ENCODE measurements at regions not wholly inside any gene's neighbourhood (a gene's known extent, or its start where the extent isn't known, plus 50 kb on each side); places are given as distances from the start of the nearest gene placed in this dataset.

- no peaks in the 10 kb centered on the region for H3K36me3 Mint-ChIP-seq
- no peak for DNase-seq (ENCODE audit: low spot score in 2 of 2, unreplicated experiment in 2 of 2)
- peaks cover 38% of the 10 kb centered on the region for H3K4me1 Mint-ChIP-seq
- H3K27ac Mint-ChIP-seq = peak overlapping the region; percentile 9
- TF ChIP-seq CTCF (IDR thresholded peaks at IDR 0.05; ENCODE audit: unreplicated experiment) = no peak
- H3K9me3 Mint-ChIP-seq = no peaks in the 10 kb centered on the region
- no peak overlapping the region for H3K4me3 Mint-ChIP-seq
- H3K27me3 Mint-ChIP-seq (ENCODE audit: low read depth) = no peaks in the 10 kb centered on the region
Observed at GRCh38 chr17:13395862-13396261, 205.9 kb downstream of the HS3ST3A1 start.

GRCh38 chr17:13395346-13395745 is 206.4 kb downstream of the HS3ST3A1 start:
- H3K27me3 Mint-ChIP-seq (ENCODE audit: low read depth) = no peaks in the 10 kb centered on the region
- no peak for TF ChIP-seq CTCF (IDR thresholded peaks at IDR 0.05; ENCODE audit: unreplicated experiment)
- H3K9me3 Mint-ChIP-seq = no peaks in the 10 kb centered on the region
- peaks cover 38% of the 10 kb centered on the region for H3K4me1 Mint-ChIP-seq
- no peak for DNase-seq (ENCODE audit: low spot score in 2 of 2, unreplicated experiment in 2 of 2)
- no peak overlapping the region for H3K4me3 Mint-ChIP-seq
- peak overlapping the region; percentile 9 for H3K27ac Mint-ChIP-seq
- no peaks in the 10 kb centered on the region for H3K36me3 Mint-ChIP-seq

GRCh38 chr17:13393841-13394710 is 207.7 kb downstream of the HS3ST3A1 start:
- Mint-ChIP-seq H3K9me3 (no peaks in the 10 kb centered on the region), H3K27ac (no peak overlapping the region), H3K4me1 (peaks cover 35% of the 10 kb centered on the region), H3K27me3 (ENCODE audit: low read depth) (no peaks in the 10 kb centered on the region), H3K36me3 (no peaks in the 10 kb centered on the region), H3K4me3 (no peak overlapping the region)
- no peak for TF ChIP-seq CTCF (IDR thresholded peaks at IDR 0.05; ENCODE audit: unreplicated experiment)
- DNase-seq (ENCODE audit: low spot score in 2 of 2, unreplicated experiment in 2 of 2) = no peak

GRCh38 chr17:13387952-13388351 is 213.8 kb downstream of the HS3ST3A1 start:
- TF ChIP-seq CTCF (IDR thresholded peaks at IDR 0.05; ENCODE audit: unreplicated experiment) = no peak

GRCh38 chr17:13387236-13387635 is 214.5 kb downstream of the HS3ST3A1 start:
- Mint-ChIP-seq H3K36me3 (no peaks in the 10 kb centered on the region), H3K4me1 (peaks cover 33% of the 10 kb centered on the region), H3K27ac (no peak overlapping the region), H3K9me3 (no peaks in the 10 kb centered on the region), H3K4me3 (no peak overlapping the region), H3K27me3 (ENCODE audit: low read depth) (no peaks in the 10 kb centered on the region)
- TF ChIP-seq CTCF (IDR thresholded peaks at IDR 0.05; ENCODE audit: unreplicated experiment) = no peak
- DNase-seq (ENCODE audit: low spot score in 2 of 2, unreplicated experiment in 2 of 2) = no peak

More at GRCh38 chr17:13387952-13388351, 213.8 kb downstream of the HS3ST3A1 start:
- Mint-ChIP-seq H3K9me3 (no peaks in the 10 kb centered on the region), H3K4me3 (no peak overlapping the region), H3K27me3 (ENCODE audit: low read depth) (no peaks in the 10 kb centered on the region), H3K27ac (no peak overlapping the region), H3K4me1 (peaks cover 40% of the 10 kb centered on the region), H3K36me3 (no peaks in the 10 kb centered on the region)
- no peak for DNase-seq (ENCODE audit: low spot score in 2 of 2, unreplicated experiment in 2 of 2)
